ENCODE measurements at regions not wholly inside any gene's neighbourhood (a gene's known extent, or its start where the extent isn't known, plus 50 kb on each side); places are given as distances from the start of the nearest gene placed in this dataset.

DNA sequence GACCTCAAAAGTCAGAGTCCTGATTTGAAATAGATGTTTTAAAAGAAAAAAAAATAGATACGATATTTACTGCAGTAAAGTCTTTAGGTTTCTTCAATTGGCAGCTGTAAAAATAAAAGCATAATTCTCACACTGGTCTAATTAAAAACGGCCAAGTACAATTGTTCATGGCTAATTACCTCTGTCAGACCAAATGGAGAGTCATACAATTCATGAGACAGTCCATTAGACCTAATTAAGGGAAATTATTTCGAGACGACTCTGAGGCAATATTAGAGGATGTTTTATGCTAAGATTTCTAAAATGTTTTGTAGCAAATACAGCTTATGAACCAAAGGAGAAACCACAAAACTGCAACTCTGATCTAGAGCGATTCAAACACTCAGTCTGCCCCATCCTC is 131.3 kb downstream of the PHLDA1 start:
- DNase-seq = no peak

DNA sequence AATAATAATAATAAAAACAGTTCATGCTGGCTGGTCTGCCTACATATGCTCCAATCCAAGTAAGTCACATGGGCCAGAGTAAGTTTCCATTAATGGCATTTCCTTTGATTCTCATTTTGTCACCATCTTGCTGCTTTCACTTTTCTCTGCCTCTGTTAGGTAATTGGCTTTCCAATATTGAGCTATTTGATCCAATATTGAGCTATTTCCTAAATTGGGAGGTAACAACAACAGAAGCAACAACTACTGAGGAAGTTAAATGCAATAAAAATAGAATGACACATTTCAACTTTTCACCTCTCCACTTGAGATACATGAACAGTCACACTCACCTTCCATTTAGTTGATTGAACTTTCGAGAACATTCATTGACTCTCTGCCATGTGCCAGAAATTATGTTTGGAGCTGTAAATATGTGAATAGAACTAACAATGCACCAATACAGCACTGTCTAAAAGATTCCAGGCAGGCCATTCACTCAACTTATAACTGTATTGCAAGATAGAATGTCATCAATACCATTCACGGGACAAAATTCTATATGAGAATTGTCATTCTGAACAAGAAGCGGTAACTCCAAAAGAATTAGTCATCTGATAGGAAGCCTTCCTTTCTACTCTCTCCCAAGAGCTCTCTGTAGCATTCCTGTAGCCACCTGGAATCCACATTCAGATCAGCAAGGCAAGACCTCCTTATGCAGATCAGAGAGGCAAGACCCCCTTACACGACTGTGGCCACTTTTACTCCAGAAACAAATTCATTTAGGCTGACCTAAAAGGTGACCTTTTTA is 136.4 kb downstream of the PHLDA1 start:
- DNase-seq = no peak

DNA sequence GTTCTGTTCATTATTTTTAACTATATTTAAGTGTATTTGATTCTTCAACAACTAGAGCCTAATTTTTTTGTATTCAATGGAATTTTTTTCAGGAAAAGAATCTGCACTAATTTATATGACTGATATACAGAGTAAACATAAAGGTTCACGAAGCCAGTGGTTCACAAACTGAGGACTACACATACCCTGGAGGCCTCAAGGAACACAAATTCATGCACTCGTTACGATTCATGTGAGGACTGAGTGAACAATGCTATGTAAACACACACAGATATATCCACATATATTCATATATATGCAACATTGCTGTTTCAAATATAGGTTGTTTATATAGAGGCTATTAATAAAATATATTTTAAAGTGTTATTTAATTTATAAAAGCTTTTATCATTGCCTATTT is 137.8 kb downstream of the PHLDA1 start:
- no peak for DNase-seq

DNA sequence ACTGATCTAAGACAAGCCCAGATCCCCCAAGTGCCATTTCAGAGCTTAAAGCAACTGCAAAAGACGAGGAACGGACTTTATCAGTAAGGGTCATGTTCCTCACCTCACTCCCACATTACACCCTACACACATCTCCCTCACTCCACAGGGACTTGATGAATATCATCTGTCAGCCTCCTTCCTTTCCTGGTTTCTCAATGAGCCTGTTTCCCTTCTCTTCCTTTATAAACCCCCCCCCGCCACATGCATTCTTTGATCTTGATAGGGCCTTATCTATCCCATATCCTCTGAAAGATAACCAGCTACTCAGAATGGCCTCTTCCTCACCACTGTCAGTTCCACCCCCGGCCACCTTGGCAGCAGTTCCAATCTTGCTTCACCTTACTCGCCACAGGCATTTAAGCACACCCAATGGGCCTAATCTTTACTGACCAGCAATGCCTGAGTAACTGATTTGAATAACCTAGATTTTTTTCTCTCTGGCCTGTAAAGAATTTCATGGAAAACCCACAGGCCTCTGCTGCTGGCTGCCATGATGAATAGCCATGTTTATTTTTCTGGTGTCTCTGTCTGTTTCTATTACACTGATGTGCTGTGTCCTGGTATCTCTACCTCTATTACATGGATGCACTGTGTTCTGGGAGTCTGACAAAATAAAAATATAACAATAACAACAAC is 138.7 kb downstream of the PHLDA1 start:
- no peak for DNase-seq

DNA sequence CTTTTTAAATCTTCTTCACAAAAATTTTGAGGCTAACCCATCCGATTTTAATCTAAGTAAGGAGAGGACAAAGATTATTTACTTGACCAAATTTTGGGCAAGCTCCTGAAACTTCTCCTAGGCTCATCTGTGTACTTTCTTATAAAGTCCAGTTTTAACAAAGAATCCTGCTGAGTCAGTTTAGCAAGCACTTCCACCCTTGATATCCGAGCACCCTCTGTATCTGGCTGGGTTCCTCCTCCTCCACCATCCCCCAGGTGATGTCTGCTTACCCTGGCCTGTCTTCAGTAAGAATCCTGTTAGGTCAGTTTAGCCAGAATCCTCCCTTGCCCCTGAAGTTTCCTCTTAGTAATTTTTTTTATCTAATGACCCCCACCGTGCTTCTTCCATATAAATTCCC is 140.5 kb downstream of the PHLDA1 start:
- DNase-seq = no peak

DNA sequence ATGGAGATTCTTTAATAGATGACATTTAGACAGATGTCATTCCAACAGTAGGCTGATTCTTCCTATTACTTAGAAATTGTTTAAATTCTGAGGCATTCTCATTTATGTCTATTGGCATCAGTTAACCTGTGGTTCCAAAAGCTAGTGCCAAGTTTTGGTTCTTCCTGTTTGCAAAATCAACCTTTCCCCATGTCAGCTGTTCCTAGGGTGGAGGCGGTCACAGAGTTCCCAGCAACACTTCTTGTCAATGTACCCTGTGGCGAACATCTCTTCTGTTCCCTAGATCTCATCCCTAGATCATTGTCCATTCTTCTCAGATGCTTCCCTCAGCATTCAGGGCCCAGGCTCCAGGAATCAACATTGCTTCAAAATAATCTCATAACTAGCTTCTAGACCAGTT is 140.9 kb downstream of the PHLDA1 start:
- DNase-seq = no peak

DNA sequence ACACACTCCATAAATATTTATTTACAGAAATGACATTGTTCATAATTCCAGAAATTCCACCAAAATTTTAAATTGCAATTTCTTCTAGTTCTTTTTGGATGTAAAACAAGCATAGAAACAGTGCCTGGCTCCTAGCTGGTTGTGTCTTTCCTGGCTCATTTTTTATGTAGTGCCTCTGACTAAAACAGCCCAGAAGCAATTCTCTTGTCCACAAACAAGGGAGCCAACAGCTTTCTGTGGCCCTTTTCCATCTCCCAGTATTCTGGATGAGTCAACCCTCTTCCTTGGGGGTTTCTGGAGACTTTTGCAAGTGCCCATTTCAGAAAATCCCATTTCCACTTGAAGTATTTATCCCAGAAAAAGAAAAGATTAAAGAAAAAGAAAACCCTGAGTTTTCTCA is 141.4 kb downstream of the PHLDA1 start:
- DNase-seq = no peak

DNA sequence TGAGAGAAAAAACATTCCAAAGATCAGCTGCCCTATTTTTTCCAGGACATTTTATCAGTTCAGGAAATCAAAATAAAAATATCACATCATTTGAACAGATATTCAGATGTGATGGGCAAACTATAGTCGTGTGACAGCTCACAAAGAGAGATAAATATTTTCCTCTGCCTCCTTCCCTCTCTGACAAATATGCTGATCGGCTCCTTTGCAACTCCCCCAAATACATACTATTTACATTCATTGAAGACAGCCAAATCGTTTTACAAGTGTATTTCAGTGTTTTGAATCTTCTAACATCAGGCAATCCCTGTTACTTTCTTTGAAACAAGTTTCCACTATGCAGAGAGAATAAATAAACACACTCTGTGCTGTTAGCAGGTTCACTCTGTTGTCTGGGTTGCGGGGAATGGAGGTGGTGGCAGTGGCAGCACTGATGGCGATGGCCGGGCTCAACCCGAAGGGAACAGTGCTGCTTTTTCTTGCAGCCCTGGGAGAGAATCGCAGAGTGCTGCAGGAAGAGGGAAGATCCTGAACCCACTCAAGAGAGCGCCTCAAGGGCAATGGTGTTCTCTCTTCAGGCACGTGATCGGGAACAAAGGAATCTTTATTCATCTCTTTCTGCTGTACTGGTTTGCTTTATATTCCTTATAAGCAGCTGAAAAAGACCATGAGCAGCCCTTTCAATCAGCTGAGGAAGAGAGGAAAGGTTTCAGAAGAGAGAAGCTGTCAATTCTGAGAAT is 142.5 kb downstream of the PHLDA1 start:
- DNase-seq = no peak

DNA sequence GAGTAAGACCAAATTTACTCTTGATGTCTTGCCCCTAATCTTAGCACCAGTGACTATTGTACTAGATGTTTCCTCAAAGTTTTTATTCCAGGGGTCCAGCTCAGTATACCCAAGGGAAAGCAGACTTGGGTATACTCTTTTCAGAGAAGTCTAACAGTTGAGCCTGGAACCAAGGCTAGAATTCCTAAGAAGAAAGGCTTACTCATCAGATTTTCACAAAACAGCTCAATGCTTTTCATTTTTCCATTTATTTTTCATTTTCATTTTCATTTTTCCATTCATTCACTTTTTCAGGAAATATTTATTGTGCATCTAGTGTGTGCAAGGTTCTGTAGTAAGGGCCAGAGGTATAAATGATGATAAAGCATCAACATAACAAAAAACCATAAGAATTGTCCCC is 143.2 kb downstream of the PHLDA1 start:
- no peak for DNase-seq

DNA sequence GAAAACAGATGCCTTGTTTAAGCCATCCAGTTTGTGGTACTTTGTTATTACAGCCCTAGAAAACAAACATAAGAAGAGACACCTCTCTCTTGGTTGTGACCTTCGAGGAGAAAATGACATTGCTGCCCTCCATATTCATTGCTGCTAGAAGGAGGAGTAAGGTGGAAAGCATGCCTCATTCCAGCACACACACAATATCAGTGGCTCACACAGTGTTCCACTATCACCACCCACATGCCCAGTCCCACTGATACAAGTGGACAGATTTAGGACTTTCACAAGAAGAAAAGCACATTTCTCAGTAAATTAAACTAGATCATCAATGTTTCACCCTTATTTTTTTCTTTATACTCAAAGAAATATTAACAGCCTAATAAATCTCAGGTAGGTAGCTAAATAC is 143.6 kb downstream of the PHLDA1 start:
- no peak for DNase-seq

DNA sequence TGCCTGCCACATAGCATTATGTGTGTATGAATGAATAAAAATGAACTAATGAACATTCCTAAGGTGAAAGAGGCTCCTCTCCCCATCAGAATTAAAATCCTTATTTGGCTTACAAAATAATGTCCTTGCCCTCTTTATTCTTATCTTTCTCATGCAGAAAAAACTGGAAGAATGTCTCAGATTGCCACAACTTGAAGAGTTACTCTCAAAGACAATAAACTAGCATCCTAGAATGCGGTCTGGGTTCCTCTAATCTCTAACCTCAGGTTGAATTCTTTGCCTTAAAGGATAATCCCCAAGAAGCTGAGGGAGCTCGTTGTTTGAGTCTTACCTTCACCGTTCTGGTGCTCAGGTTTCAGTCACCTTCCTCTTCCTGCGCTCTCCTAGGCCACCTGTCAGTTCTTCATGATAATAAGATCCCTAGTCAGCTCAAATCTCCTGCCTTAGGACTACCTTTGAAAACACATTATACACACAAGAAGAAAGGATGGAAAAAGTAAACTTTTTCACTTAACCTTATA is 147.1 kb downstream of the PHLDA1 start:
- DNase-seq = no peak

DNA sequence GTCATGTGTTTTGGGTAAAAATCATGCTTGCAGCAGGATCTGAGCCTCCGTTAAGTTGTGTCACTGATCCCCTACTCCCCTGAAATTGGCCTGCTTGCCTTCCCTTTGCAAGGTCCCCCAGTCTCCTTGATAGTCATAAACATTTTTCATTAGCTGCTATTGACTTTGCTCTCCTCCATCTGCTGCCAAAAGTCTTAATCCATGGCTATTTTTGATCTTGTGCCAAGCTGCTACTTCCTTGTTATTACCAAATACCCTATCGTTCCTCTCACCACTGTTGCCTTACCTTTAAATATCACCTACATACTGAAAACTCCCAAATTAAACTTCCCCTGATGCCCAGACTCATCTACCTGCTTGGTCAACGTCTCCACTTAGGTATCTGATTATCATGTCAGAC is 148.3 kb downstream of the PHLDA1 start:
- no peak for DNase-seq

DNA sequence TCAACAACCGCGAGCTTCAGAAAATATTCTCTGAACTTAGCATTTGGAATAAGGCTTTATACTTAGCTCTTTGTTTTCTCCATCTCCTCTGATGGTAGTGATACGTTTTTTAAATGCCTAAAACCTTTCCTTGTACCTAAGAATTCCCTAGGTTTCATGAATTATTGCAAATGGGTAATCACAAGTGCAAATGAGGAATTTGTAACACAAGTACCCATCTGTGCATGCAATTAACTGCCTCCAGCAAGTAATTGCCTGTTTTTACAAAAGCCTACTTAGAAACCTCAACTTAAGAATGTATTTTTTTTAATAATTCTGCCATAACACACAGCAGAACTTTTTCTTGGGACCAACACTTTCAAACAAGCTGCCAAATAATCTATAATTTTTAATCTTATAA is 149.2 kb downstream of the PHLDA1 start:
- no peak for DNase-seq

DNA sequence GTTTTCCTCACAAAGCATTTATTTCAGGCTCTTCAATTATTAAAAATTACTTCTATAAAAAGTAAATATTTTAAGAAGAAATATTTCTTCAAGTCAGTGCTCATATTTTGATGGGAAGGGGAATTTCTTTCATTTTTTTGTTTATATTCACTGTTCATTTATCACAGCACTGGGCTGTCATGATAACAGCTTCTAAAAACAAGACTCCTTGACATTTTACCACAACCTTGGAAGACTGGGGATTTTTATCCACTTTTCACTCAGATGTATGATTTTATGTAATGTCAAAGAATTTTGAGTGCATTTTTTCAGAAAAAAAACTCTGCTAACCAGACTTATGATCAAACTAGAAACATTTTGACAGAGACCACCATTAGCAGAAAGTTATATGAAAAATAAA is 149.7 kb downstream of the PHLDA1 start:
- no peak for DNase-seq

DNA sequence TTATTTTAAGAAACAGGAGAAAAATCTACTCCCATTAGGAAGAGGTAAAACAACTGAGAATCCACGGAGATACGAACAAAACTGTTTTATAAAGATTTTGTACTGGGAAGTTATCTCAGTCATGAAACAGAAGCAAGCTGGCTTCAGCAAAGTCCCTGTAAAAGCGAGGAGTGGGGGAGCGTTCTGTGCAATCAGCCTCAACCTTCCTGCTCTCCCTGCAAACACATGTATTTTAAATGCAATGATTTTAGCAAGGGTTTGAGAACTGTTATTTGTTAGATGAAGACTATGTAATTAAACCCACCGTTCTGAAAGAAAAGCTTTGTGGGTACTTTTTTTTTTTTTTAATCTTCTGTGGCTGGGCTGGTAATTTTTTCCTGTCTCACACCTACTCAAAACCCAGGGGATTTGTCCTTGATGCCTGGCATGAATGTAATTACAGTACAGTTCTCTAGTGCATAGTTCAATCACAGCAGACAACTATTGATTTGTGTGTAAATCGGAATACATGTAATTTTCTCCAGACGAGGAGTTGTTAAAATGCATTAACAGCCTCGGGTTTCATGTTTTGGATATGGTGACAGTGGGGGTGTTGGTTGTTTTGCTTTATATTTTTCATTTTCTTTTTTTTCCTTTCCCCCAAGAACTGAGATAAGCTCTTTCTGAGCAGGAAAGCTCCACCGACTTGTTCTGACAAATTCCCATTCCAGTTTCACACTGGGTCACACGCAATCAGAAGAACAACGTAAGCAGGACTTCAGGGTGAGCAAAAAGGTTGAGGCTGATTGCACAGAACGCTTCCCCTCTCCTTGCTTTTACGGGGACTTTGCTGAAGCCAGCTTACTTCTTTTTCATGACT is 153.6 kb downstream of the PHLDA1 start:
- no peak for DNase-seq

DNA sequence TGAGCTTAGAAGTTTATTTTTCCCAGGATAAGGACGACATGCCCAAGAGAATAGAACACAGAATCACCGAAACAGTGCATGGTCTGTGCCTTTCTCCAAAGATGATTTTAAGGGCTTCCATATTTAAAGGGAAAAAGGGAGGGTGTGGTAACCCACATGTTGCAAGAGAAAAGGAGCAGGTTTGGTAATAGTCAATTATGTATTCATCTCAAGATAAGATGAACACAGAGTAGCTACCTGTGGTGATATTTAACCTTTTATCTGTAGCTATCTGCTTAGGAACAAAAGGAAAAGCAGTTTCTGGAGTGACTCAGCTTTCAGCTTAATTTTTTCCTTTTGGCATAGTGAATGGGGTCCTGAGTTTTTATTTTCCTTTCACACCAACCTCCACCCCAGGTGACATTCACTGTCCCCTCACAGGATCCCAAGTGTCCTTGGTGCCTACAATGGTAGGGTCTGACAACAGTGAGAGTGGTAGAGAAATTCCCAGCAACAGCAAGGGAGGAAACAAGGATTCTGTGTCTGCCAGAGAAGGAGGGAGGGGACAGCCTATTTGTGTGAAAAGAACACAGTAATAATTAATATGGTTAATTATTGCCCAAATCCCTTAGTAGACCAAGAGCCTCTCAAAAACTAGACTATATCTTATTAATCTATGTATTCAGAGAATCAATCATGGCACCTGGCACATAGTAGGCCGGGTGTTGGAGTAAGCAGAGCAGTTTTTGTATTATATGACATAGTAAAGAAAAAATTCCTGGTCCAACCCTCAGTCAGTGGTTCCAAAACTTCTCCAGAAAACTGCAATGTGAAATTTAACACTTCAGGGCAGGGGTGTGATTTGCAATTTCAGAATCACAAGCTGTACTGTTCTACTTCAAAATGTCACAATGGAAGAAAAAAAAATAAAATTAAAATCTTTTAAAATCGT is 154.5 kb downstream of the PHLDA1 start:
- no peak for DNase-seq

DNA sequence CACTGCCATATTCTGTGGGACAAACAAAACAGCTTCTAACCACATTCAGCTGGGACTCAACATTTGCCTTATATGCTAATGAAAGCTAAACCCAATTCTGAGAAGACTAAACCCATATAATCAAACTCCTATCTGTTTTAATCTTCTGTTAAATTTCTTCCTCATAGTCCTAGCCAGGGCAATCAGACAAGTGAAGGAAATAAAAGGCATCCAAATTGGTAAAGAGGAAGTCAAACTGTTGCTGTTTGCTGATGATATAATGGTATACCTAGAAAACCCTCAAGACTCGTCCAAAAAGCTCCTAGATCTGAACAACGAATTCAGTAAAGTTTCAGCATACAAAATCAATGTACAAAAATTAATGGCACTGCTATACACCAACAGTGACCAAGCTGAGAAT is 157.1 kb downstream of the PHLDA1 start:
- no peak for DNase-seq

DNA sequence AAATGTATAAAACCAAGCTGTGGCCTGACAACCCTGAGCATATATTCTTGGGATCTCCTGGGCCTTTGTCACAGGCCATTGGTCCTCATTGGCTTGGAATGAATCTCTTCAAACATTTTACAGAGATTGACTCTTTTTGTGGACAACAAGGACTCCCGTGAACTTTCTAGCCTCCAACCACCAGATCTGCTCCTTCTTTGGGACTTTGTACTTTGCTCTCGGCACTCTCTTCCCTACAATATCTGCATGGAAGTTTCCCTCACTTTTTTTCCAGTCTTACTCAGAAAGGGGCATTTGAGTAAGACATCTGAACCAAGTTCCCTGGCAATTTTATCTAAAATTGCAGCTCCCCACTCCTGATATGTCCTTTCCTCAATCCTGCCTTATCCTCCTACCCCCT is 158.8 kb downstream of the PHLDA1 start:
- DNase-seq = no peak

DNA sequence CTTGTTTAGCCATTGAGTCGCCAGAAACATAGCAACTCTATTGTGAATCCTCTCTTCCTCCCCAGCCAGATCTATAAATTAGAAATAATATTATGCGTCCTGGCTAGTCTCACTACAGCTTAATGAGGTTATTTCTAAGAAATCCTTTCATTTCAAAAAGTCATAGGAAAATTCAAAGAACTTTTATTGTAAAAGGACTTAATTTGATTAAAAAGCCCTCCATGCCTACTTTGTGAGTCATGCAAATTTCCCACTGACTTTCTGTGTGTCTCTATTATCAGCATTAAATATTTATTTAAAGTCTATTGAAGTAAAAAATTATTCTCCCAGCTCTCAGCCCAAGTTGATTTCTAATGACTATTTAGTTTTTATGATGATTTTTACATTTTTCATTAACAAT is 160.7 kb downstream of the PHLDA1 start:
- no peak for DNase-seq

DNA sequence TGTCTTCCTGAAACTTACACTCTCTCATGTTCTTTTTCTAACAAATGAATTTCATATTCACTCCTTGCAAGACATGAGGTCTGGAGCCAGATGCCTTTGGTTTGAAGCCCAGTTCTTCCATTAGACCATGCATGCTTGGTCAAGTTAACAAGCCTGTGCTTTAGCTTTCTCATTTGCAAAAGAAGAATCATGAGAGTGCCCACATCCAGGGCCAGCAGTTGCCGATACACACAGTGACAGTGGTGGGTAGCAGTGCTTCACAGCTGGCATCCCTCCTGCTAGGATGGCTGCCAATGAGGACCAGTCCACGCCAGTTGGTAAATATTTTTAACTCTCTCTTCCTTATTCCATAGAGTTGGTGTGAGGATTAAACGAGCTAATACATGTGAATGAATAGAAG is 163.1 kb downstream of the PHLDA1 start:
- DNase-seq = no peak

DNA sequence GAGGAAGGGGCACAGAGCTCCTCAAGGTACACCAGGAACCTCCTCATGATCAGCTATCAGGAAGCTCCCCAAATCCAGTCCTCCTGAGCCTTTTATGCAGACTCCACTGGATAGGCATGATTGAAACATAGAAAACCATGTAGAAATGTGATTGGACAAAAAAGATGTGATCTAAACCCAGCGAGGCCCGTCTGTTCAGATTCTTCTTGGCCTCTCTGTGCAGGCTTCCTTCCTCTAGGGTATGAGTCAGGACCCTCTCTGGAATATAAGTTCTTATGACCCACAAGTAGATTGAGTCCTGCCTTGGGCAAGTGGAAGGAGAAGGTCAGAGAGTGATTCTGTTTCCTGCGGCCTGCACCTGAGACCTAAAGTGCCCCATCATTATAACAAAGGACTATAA is 166.3 kb downstream of the PHLDA1 start:
- no peak for DNase-seq

DNA sequence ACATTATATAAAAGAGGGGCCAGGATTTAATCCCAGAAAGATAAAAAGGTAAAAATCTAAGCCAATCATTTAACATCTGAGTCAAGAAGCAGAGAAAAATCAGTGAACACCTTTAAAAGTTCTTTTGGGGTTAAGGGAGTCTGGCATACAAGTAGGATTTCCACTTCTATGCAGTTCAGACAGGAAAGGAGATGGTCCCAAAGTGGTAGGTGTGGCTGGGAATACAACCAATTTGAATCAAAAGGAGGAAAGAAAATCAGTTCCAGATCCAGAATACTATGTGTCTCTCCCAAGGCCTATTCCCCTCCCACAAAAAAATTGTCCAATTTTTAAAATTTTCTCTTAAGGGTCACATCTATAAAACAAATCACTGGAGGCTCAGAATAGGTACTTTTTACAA is 167.4 kb downstream of the PHLDA1 start:
- DNase-seq = no peak

All from inflammatory macrophage (primary cell).